HG03025 (cell line): ENCODE measurements at regions not wholly inside any gene's neighbourhood (a gene's known extent, or its start where the extent isn't known, plus 50 kb on each side); places are given as distances from the start of the nearest gene placed in this dataset.
"Not testable (repeated sequence)": the region's sequence is repeated elsewhere in the genome, so short reads cannot be mapped to it uniquely, and the experiment has no call there.

Source experiments
- ATAC-seq: cut with Tn5 transposase; IDR thresholded peaks from one replicate; pipeline ENCODE4 v1.9.1; 2021; ENCODE audit warnings: mild to moderate bottlenecking, moderate library complexity; ENCODE audit not compliant: unreplicated experiment, low FRiP score

GRCh38 chr15:35691891-35692867, 146.2 kb upstream of the DPH6 start:
- no peak for ATAC-seq

GRCh38 chr15:35693286-35693685, 147.3 kb upstream of the DPH6 start:
- no peak for ATAC-seq

GRCh38 chr15:35693886-35694285, 147.9 kb upstream of the DPH6 start:
- ATAC-seq: no peak

DNA sequence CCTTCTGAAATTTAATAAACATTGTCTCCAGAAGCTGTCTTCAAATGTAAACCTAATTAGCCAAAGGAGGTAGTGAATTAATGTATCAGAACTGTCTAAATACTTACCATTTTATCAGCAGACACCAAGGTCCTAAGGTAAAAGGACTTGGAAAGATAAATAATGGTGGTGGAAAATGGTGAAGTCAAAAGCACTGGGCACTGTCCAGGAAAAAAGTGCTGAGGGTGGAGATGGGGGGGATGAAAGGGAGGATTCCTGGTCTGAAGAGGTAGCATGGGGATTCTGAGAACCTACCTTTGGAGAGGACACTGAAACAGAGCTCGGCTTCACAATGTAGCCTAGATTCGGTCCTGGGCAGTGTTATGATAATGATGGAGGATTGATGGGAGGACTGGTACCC, 149.0 kb upstream of the DPH6 start:
- ATAC-seq: no peak

- no peak for ATAC-seq
Observed at GRCh38 chr15:35696767-35697231, 150.8 kb upstream of the DPH6 start.

GRCh38 chr15:35697549-35698299, 151.8 kb upstream of the DPH6 start:
- ATAC-seq: no peak

DNA sequence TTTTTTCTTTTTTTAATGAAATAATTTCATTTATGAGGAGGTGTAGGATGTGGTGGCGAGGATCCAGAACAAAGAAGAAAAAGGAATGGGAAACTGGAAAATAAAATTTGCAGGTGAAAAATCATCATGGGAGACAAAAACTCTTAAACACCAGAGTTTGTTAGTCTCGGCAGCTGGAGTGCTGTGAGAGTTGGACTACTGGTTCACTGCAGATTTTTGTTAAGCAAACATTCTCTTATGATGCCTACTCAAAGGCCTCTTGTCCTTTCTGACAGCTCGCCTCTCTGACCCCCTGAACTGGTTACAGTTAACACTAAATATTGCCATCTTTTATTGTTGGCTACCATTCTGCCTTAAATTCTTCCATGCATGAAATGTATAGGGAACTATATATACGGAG, 152.4 kb upstream of the DPH6 start:
- ATAC-seq: no peak

DNA sequence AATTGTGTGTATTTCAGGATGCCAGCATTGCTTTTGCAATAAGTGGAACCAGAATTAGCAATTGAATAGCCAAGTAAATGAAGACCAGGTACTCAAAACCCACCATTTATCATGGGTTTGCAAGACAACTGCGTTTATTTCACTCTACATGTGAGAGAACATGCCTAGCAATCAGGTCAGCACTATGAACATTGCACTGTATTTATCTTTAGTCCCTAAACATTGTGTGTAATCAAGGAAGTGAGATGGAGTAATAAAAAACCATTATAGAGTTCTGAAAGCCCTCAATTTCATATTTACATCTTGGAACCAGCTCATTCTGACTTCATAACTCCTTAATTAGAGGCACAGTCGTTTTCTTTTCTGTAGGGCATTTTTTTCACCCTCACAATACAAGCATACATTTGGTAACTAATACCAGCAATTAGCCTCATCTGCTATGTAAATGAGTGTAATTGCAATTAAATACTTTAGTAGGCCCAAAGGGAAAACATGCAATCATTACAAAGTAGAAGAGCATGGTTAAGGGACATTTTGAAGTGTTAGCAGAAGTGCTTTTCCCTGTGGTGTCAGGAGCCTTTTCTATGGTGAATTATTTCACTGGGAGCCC, 153.1 kb upstream of the DPH6 start:
- ATAC-seq: no peak

GRCh38 chr15:35700091-35700593, 154.2 kb upstream of the DPH6 start:
- not testable (repeated sequence) for ATAC-seq

DNA sequence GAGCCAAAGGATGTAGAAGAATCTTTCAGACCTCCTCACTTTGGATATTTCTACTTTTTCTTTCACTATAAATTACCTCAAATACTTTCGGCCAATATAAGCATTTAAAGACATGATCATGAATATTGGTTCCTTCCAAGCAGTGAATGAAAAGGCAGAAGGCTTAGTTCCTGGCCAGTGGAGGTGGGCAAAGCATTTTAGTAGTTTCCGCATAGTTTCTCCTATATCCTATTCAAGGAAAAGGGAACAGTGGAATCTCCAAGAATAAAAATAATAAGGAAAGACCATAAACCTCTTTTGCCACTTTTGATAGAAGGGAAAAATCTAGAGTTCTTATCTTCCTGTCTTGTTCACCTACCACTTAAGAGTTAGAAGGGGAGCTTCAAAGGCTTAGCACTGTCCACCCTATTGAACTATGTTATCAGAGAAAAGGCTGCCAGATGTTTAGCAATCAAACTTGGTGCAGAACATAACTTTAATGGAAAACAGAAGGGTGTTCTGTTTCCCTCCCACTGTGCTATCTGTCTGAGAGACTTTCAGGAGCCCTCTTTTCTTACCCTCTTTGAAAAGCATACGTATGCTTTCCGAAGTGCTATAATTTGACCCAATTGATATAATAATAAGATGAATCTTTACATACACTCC, 155.6 kb upstream of the DPH6 start:
- no peak for ATAC-seq

GRCh38 chr15:35702946-35703495, 157.1 kb upstream of the DPH6 start:
- ATAC-seq: no peak

DNA sequence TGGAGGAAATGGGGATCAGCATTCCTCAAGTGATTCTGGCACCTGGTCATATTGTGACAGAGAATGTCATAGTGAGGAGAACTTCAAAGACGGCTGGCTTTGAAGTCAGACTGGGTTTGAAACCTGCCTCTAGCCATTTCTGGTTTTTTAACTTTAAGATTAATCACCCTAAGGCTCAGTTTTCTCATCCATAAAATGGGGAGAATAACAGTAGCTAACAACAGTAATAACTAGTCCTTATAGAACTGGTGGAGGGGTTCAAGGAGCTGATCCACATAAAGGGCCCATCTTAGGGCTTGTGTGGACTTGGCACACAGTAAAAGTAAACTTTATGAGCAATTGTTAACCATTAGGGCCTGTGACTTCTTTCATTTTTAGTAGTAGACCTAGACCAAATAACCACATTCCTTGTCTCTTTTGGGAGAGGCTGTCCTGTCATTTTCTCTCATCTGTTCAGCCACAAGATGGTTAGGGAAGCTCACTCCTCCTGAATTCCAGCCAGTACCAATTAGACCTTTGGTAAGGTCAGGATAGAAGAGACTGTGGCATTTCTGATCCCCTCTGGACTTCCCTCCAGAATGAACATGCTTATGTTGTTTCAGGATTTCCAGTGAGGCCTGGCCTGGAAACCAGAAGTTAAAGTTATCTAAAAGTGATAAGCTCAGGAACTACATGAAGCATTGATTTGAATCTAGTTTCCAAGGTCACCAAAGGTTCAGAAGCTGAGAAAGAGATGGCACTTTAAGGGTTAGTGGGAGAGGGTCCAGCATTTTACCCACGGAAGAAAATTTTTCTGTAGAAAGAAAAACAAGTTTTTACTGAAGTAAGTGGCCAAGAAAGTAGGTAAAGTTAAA, 159.3 kb upstream of the DPH6 start:
- ATAC-seq: no peak

GRCh38 chr15:35705884-35706585, 160.1 kb upstream of the DPH6 start:
- ATAC-seq: no peak

GRCh38 chr15:35712956-35713355, 167.0 kb upstream of the DPH6 start:
- no peak for ATAC-seq

DNA sequence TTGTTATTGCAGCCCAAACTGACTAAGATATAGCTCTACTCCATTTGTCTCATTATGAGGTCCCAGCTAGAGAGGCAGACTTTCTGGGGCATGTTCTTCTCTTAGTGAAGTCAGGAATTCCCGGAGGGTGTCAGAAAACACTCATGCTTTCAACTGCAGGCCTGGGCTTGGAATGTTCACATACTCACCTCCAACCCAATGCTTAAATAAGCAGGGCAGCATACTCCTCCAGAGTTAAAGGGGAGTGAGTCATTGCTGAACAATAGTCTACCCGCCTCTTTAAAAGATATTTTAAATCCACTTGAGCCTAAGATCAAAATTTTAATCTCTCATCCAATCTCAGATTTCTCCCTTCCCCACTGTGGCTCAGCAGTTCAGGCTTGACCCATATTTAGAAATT, 167.8 kb upstream of the DPH6 start:
- ATAC-seq: no peak

DNA sequence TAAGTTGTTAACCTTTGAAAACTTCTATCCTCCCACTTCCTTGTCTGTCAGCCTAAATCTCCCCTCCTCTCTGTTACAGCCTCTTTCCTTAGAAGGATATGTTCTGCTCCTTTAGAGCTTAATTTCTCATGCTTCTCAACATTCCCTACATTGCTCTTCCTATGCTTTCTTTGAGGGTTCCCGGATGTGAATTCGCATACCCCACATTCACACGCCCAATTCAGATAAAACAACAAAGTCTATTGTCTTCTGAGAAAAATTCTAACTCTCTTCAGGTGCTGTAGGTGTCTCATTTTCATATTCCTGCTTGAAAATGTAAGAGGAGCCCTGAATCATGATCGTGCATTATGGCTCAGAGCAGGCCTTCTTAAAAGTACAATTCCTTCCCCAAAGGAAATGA, 171.8 kb upstream of the DPH6 start:
- ATAC-seq: no peak

DNA sequence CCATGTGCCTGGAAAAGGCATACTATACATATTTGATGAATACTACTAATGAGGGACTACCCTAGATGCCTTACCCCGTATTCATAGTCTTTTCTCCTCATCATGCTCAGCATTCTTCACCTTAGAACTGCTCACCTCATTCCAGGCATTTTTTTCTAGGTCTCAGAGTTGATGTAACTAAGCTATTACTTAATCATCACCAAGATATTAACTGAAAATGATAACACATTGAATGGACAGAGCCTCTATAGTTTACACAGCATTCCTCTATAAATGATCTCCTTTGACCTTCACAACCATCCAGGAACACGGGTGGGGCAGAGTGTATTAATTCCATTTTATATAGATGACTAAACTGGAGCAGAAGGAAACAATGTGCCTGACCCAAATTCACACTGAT, 174.1 kb upstream of the DPH6 start:
- no peak for ATAC-seq

DNA sequence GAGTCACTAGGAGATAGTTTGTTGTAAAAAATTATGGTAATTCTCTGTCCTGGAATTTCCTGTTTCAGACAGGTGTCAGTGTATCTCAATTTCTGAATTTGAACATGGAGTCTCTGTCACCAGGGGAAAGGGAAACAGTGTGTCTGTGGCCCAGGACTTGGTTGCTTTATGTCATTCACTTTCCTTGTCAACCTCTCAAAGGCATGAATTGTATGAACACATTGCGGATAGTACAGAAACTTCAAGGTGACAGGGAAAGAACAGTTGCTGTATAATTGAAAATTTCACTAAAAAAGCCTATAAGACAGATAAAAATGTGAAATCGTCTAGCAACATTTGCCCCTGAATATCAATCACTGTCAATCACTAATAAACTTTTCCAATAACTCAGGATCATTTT, 175.0 kb upstream of the DPH6 start:
- ATAC-seq: no peak

DNA sequence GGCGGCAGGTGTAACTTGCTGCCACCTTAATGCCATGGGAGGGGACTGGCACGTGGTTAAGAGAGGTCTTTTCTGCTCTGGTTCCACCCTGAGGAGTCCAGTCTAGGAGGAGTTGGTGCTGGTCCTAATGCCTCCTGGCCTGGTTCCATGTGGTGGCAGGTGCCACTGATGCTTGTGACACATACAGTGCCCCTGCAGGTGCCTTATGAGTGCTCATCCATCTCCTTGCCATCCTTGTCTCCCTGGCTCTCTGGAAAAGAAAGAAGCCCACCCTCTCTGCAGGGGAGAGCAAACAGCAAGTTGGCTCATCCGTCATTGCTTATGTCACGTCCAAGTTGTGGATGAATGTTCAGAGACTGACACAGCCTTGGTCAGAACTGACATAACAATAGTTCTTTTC, 175.8 kb upstream of the DPH6 start:
- no peak for ATAC-seq
